ENCODE measurements at regions not wholly inside any gene's neighbourhood (a gene's known extent, or its start where the extent isn't known, plus 50 kb on each side); places are given as distances from the start of the nearest gene placed in this dataset.

GRCh38 chr18:78129260-78129659 lies 850.4 kb upstream of the SALL3 start:
- no peak for TF ChIP-seq CTCF (IDR thresholded peaks at IDR 0.05)
- no peak for TF ChIP-seq POLR2A (IDR thresholded peaks at IDR 0.05)

All from heart left ventricle (tissue), 13 donors.